Keratinocyte (primary cell): ENCODE measurements at regions not wholly inside any gene's neighbourhood (a gene's known extent, or its start where the extent isn't known, plus 50 kb on each side); places are given as distances from the start of the nearest gene placed in this dataset.
"Not testable (repeated sequence)": the region's sequence is repeated elsewhere in the genome, so short reads cannot be mapped to it uniquely, and the experiment has no call there.

Experiments used
- DNase-seq: peaks from one replicate; pipeline ENCODE4 v3.0.0-alpha.2; 2011; ENCODE audit warnings: low read depth, missing footprints, low spot score
- FAIRE-seq: peaks from 2 replicates; lab custom pipeline; 2011; peaks lifted over from hg19 to GRCh38; lab: Jason Lieb, UNC
- H2AFZ ChIP-seq: 2 replicates; pipeline ENCODE4 v1.6.0; 2012; ENCODE audit warnings: low read length, control low read depth, inconsistent platforms; ENCODE audit not compliant: control insufficient read depth
- H3K27ac ChIP-seq: 2 replicates; pipeline ENCODE4 v1.5.1; 2011; ENCODE audit warnings: low read length; ENCODE audit not compliant: control insufficient read depth, insufficient read depth
- H3K27me3 ChIP-seq: 3 replicates; pipeline ENCODE4 v1.6.0; 2011; ENCODE audit warnings: low read length; ENCODE audit not compliant: control insufficient read depth, insufficient read depth; ENCODE audit errors: extremely low read depth
- H3K36me3 ChIP-seq, 2 experiments: 2 replicates in 1 of 2; 3 replicates in 1 of 2; pipeline ENCODE4 v1.5.1; 2011; ENCODE audit warnings: low read length in 2 of 2, mild to moderate bottlenecking in 1 of 2; ENCODE audit not compliant: control insufficient read depth in 2 of 2, insufficient read depth in 2 of 2; ENCODE audit errors: extremely low read depth in 1 of 2
- H3K4me1 ChIP-seq: 3 replicates; pipeline ENCODE4 v1.5.1; 2011; ENCODE audit warnings: low read length; ENCODE audit not compliant: control insufficient read depth, insufficient read depth; ENCODE audit errors: extremely low read depth
- H3K4me2 ChIP-seq: 3 replicates; pipeline ENCODE4 v1.6.0; 2011; ENCODE audit warnings: low read depth, low read length; ENCODE audit not compliant: control insufficient read depth, insufficient read depth; ENCODE audit errors: extremely low read depth
- H3K4me3 ChIP-seq, 3 experiments: fragments of 200-600 bp in 1 of 3; sonication (generic) in 1 of 3; 2 replicates in 2 of 3; 3 replicates in 1 of 3; pipeline ENCODE4 v1.5.1; 2011 to 2016; ENCODE audit warnings: low read length in 3 of 3, mild to moderate bottlenecking in 3 of 3, control low read depth in 2 of 3, inconsistent platforms in 1 of 3, low read depth in 1 of 3, mixed read lengths in 1 of 3, mixed run types in 1 of 3, moderate library complexity in 1 of 3; ENCODE audit not compliant: control insufficient read depth in 2 of 3, insufficient read depth in 2 of 3; ENCODE audit errors: extremely low read depth in 1 of 3
- H3K79me2 ChIP-seq: 2 replicates; pipeline ENCODE4 v1.6.0; 2012; ENCODE audit warnings: low read length; ENCODE audit not compliant: control insufficient read depth, insufficient read depth
- H3K9ac ChIP-seq: 3 replicates; pipeline ENCODE4 v1.6.0; 2011; ENCODE audit warnings: low read length; ENCODE audit not compliant: control insufficient read depth, insufficient read depth; ENCODE audit errors: extremely low read depth
- H3K9me1 ChIP-seq: 3 replicates; pipeline ENCODE4 v1.6.0; 2011; ENCODE audit warnings: low read length; ENCODE audit not compliant: control insufficient read depth, insufficient read depth; ENCODE audit errors: extremely low read depth
- H3K9me3 ChIP-seq: 2 replicates; pipeline ENCODE4 v1.5.1; 2012; ENCODE audit warnings: low read depth, low read length; ENCODE audit not compliant: control insufficient read depth
- H4K20me1 ChIP-seq: 3 replicates; pipeline ENCODE4 v1.6.0; 2011; ENCODE audit warnings: low read length; ENCODE audit not compliant: control insufficient read depth, insufficient read depth; ENCODE audit errors: extremely low read depth
- CTCF ChIP-seq, 3 experiments: IDR thresholded peaks in 1 of 3; conservative IDR thresholded peaks in 1 of 3; optimal IDR thresholded peaks in 1 of 3; 2 replicates in 2 of 3; 3 replicates in 1 of 3; pipeline versions ENCODE3 to v1.5.1; 2011; ENCODE audit warnings: low read length in 3 of 3, mild to moderate bottlenecking in 3 of 3, moderate library complexity in 2 of 3, control low read depth in 1 of 3, inconsistent platforms in 1 of 3; ENCODE audit not compliant: insufficient read depth in 2 of 3; ENCODE audit errors: extremely low read depth in 1 of 3
- EZH2 ChIP-seq: IDR thresholded peaks from one replicate; pipeline ENCODE4 v1.6.1; 2012; ENCODE audit warnings: inconsistent platforms, mild to moderate bottlenecking, low read length, moderate library complexity
- dilution Hi-C: fragments of 300-500 bp; cut with MboI; formaldehyde crosslinking; loops from one replicate; pipeline ENCODE4 v1.7.0; 2020; ENCODE audit warnings: low sequenced_read_pairs; ENCODE audit not compliant: extremely low pct_ligation_motif_present

GRCh38 chrX:65888150-65888549 is 151.7 kb downstream of the VSIG4 start:
- H3K27ac ChIP-seq, H3K9me3 ChIP-seq, H3K9ac ChIP-seq, FAIRE-seq, H3K36me3 ChIP-seq, H3K4me1 ChIP-seq, H3K4me3 ChIP-seq, H3K9me1 ChIP-seq, DNase-seq, H2AFZ ChIP-seq, H3K79me2 ChIP-seq, H3K27me3 ChIP-seq, H4K20me1 ChIP-seq, H3K4me2 ChIP-seq, dilution Hi-C loops: not testable (repeated sequence)

- DNase-seq: no peak
- Histone ChIP-seq H3K9me1 (no peaks in the 10 kb centered on the region), H4K20me1 (no peaks in the 10 kb centered on the region), H3K36me3 (no peaks in the 10 kb centered on the region), H3K9me3 (no peaks in the 10 kb centered on the region), H3K9ac (no peak overlapping the region), H3K4me3 (no peak overlapping the region), H3K27me3 (no peaks in the 10 kb centered on the region), H3K79me2 (no peaks in the 10 kb centered on the region), H2AFZ (no peak overlapping the region), H3K27ac (no peak overlapping the region), H3K4me2 (no peak overlapping the region), H3K4me1 (no peaks in the 10 kb centered on the region)
- no peak for TF ChIP-seq CTCF (optimal IDR thresholded peaks at IDR 0.05 in 1 of 3, IDR thresholded peaks at IDR 0.05 in 1 of 3, conservative IDR thresholded peaks at IDR 0.05 in 1 of 3; ENCODE audit: extremely low read depth in 1 of 3, insufficient read depth in 2 of 3, low read length in 3 of 3)
- TF ChIP-seq EZH2: no peak
- dilution Hi-C loops: no loop called here
- no peak for FAIRE-seq
These were observed 156.3 kb downstream of the VSIG4 start for GRCh38 chrX:65883556-65883955.

GRCh38 chrX:65879977-65880799 is 159.7 kb downstream of the VSIG4 start:
- Histone ChIP-seq H3K4me2 (no peak overlapping the region), H2AFZ (no peak overlapping the region), H3K4me3 (no peak overlapping the region), H3K27ac (no peak overlapping the region), H3K4me1 (no peaks in the 10 kb centered on the region), H4K20me1 (no peaks in the 10 kb centered on the region), H3K27me3 (no peaks in the 10 kb centered on the region), H3K36me3 (no peaks in the 10 kb centered on the region), H3K9ac (no peak overlapping the region), H3K79me2 (no peaks in the 10 kb centered on the region), H3K9me1 (no peaks in the 10 kb centered on the region), H3K9me3 (no peaks in the 10 kb centered on the region)
- TF ChIP-seq CTCF (optimal IDR thresholded peaks at IDR 0.05 in 1 of 3, IDR thresholded peaks at IDR 0.05 in 1 of 3, conservative IDR thresholded peaks at IDR 0.05 in 1 of 3; ENCODE audit: extremely low read depth in 1 of 3, insufficient read depth in 2 of 3, low read length in 3 of 3): no peak
- TF ChIP-seq EZH2: no peak
- no peak for FAIRE-seq
- no peak for DNase-seq
- dilution Hi-C loops: no loop called here
